GM21423 (cell line): ENCODE measurements at regions not wholly inside any gene's neighbourhood (a gene's known extent, or its start where the extent isn't known, plus 50 kb on each side); places are given as distances from the start of the nearest gene placed in this dataset.

Experiments
- ATAC-seq: cut with Tn5 transposase; IDR thresholded peaks from one replicate; pipeline ENCODE4 v1.9.1; 2021; ENCODE audit warnings: mild to moderate bottlenecking, moderate library complexity; ENCODE audit not compliant: unreplicated experiment

GRCh38 chr2:118668431-118669424 is 178.7 kb downstream of the EN1 start:
- no peak for ATAC-seq

DNA sequence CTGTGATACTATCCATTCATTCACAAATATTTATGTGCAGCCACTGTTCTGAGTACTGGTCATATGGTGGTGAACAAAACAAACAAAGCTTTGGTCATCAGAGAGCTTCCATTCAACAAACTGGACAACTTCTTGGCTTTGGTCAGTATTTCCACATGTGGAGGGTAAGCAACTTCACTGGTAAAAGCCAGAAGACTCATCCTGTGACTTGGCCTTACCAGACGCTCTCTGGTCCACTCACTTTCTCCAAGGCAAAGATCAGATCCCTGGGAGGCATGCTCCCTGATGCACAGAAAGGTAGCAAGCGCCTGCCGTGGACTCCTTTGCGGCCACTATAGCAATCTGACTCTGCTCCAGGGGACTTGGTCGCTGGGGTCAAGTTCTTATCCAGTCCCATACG is 179.5 kb downstream of the EN1 start:
- ATAC-seq = no peak

GRCh38 chr2:118667348-118667747 is 180.1 kb downstream of the EN1 start:
- ATAC-seq = no peak

DNA sequence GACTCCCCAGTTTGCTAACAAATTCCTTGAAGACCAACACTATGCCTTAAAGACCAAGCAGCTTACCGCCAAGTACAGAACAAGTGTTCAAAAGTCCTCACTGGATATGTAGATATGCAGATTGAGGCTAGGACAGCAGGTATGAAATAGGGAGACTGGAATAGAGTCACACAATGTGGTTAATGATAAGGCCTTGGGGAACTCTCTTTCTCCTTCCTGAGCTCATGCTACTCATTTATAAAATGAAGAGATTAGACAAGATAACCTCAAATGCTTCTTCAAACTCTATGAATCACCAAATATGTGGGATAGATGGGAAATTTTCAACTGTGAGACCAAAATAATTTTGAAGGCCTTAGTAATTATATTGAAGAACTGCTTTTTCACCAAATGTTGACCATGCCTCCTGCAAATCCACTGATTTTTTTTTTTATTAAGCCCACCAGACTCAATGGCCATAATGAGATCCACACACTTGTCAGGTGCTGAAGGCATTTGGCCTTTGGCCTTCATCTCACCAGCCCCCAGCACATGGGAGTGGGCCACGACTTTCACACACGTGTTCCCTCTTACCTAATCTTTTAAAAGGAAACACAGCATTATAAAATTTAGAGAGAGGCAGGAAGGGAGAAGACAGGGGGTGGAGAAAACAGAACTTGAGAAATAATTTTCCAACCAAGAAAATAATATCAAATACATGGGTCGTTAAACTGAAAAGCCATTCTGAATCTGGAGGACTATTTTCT is 181.5 kb downstream of the EN1 start:
- no peak for ATAC-seq

DNA sequence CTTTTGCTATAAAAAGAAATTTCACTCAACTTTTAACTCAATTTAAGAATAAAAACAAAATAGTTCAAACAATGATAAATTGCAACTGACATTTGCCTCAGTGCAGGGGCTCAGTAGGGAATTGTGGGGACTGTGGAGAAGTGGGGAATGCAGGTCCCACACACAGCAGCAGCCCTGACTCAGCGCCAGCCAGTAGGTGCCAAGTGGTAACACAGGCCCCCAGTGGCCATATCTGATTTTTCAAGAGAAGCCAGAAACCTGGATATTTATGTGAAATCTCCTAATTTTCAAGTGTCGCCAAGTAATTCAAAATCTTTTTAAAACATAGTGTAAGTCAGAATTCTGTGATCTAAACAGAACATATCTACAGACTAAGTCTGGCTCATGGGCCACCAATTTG is 186.3 kb downstream of the EN1 start:
- ATAC-seq = no peak

DNA sequence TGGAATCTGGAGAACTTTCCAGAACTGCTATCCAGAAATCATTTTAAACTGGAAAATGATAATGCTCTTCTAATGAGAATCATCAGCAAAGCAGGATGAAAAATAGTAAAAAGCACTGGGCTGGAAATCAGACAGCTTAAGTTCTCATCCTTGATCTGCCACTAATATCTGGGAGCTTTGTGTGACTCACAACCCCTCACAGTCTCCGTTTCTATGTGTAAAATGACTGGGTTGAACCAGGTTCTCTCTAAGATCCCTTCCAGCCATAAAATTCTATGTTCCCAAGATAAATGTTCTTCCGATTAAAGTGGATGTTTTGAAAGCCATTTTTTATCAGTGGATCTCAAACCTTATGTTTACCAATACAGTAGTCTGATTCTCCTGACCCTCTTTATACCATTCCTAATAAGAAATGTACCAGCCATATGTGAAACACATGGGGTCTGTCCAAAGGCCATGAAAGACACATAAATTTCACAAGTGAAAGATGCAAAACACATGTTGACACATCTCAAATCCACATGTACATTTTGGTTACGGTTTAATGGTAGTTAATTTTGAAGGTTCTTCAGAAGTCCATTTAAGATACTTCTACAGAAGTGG is 188.8 kb downstream of the EN1 start:
- ATAC-seq = no peak

GRCh38 chr2:118657466-118657865 is 190.0 kb downstream of the EN1 start:
- no peak for ATAC-seq

DNA sequence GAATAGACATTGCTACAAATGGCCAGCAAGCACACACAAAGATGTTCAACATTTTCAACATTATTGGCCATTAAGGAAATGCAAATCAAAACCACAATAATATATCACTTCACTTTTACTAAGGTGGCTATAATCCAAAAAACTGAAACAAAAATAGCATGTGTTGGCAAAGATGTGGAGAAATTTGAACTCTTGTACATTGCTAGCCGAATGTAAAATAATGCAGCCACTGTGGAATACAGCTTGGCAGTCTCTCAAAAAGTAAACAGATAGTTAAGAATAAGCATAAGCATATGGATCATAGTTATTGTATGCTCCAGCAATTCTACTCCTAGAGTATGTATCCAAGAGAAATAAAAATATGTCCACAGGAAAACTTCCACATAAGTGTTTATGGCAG is 192.5 kb downstream of the EN1 start:
- ATAC-seq = no peak

DNA sequence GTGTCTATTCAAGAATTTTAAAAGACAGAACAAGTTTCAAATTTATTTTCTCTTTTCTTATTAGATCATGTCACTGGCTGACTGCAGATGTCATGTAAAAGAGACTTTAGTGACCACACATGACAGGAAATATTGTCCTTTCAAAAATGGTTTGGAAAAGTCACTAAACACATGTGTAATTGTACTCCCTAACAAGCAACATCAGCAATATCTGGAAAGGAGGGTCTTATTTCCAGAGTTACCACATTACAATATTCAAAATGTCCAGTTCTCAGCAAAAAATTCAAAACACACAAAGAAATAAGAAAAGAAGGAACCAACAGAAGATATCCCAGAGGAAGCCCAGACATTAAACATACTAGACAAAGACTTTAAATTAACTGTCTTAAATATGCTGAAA is 197.1 kb downstream of the EN1 start:
- no peak for ATAC-seq

DNA sequence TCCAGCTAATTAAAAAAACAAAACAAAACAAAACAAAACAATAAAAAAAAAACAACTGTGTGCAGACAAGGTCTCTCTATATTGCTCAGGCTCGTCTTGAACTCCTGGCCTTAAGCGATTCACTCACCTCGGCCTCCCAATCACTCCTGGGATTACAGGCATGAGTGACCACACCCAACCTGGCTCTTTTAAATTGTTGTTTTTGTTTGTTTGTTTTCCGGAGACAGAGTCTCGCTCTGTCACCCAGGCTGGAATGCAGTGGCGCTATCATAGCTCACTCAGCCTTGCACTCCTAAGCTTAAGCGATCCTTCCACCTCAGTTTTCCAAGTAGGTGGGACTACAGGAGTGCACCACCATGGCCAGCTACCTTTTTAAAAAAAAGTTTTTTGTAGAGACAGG is 201.6 kb downstream of the EN1 start:
- ATAC-seq = no peak

GRCh38 chr2:118644190-118644589 is 203.3 kb downstream of the EN1 start:
- ATAC-seq = no peak

GRCh38 chr2:118643294-118643693 is 204.2 kb downstream of the EN1 start:
- no peak for ATAC-seq

- no peak for ATAC-seq
These were observed 204.9 kb downstream of the EN1 start for GRCh38 chr2:118642501-118642900.

GRCh38 chr2:118641711-118642110 is 205.7 kb downstream of the EN1 start:
- no peak for ATAC-seq

DNA sequence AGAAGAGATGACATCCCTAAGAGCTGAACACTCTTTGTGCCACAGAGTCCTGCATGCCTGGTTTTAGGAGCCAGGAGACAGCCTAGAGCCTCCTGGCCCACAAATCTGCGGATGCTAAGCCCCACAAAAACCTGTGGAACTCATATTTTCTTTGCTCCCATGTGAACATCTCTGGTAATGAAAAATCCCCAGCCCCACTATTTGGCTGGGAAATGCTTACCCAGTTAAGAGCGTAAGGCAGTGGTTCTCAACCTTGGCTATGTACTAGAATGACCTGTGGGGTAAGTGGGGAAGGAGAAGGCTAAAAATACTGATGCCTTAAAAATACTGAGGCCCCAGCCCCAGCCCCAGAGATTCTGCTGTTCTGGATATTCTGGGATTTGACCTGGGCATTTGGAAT is 208.1 kb downstream of the EN1 start:
- no peak for ATAC-seq

GRCh38 chr2:118638453-118638852 is 209.0 kb downstream of the EN1 start:
- no peak for ATAC-seq

- no peak for ATAC-seq
These were observed 211.6 kb downstream of the EN1 start for GRCh38 chr2:118635891-118636290.

DNA sequence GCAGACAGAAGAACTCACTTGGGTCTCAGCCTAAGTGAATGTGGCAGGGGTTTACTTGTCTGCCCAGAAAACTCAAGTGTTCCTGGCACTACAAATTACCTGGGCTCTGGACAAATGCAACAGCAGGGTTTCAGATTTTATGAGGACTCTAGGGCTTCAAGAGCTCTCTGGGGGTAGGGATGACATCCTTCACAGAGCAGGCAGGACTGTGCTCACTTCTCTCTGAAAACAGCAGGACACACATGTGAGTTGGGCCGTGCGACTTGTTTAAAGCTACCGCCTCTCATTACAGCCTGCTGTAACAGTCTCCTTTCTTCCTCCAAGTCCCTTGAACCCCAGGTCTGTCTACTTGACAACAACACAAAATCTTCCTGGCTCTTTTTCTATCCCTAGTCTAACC is 212.6 kb downstream of the EN1 start:
- ATAC-seq = no peak

DNA sequence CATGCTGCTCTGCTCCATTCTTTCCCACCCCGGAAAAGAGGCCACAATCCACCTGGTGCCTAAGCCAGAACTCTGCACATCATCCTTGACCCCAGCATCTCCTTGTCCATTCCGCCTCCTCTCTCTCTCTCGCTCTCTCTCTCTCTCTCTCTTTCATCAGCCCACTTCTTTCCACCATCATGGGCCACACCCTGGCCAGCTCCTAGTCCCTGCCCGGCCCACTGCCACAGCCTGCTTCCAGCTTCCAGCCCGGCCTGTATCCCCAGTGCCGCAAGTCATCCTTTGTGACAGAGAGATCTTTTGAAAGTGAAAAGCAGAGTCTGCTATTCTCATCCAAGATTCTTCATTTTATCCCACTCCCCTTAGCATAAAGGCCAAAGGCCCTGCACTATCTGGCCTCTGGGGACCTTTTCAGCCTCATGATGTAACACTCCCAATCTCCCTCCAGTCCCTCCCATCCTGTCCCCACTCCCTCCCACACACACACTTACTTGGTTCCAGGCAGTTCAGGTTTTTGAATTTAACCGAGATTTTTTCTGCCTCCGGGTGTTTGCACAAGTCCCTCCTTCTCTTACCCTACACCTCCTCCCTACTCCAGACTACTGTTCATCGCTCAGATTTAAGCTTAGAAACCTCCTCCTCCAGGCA is 214.0 kb downstream of the EN1 start:
- ATAC-seq = no peak

DNA sequence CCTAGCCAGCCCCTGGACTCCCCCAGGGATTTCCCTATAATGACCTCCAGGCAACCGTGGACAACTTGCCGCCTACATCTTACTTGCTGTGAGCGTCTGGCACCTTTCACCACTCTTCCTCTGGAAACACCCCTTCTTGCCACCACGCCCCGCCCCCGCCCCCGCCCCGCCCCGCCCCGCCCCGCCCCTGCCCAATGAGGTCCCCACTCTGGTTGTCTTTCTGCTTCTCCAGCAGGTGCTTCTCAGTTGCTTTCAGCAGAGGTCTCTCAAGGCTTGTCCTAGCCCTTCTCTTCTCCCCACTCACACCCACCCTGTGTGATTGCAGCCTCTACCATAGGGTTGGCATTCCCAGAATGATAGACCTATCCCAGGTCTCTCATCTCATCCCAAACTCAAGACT is 214.5 kb downstream of the EN1 start:
- no peak for ATAC-seq

- no peak for ATAC-seq
These were observed 220.3 kb downstream of the EN1 start for GRCh38 chr2:118627156-118627555.
